Stimulated activated CD4-positive, alpha-beta T cell treated with anti-CD3 and anti-CD28 coated beads, Interleukin-4, amount 100 ng/mL, for 1 hour (primary cell): ENCODE measurements at regions not wholly inside any gene's neighbourhood (a gene's known extent, or its start where the extent isn't known, plus 50 kb on each side); places are given as distances from the start of the nearest gene placed in this dataset.
"Not testable (repeated sequence)": the region's sequence is repeated elsewhere in the genome, so short reads cannot be mapped to it uniquely, and the experiment has no call there.

Source experiments
- DNase-seq: peaks from one replicate; pipeline ENCODE4 v3.0.0-alpha.2; 2020

DNA sequence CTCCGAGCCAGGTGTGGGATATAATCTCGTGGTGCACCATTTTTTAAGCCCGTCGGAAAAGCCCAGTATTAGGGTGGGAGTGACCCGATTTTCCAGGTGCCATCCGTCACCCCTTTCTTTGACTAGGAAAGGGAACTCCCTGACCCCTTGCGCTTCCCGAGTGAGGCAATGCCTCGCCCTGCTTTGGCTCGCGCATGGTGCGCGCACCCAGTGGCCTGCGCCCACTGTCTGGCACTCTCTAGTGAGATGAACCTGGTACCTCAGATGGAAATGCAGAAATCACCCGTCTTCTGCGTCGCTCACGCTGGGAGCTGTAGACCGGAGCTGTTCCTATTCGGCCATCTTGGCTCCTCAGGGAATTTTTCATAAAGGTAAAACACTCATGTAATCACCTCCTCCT is 63.9 kb downstream of the RWDD3 start:
- not testable (repeated sequence) for DNase-seq

DNA sequence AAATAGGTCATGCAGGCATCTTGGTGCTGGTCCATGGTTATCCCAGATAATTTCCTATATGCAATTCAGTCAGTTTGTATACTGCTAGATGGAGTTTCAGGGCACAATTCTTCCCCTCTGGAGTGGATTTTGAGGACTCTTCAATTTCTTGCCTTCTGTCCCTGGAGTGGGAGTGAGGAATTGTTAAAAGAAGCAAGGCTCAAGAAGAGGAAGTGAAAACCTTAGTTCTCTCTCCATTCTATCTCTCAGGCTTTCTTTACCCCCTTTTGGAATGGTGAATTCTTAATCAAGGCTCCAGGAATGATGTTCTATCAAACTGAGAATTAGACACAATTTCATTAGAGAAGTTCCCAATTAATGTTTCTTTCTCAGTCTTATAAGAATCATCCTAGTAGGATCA is 67.1 kb downstream of the RWDD3 start:
- DNase-seq = no peak

DNA sequence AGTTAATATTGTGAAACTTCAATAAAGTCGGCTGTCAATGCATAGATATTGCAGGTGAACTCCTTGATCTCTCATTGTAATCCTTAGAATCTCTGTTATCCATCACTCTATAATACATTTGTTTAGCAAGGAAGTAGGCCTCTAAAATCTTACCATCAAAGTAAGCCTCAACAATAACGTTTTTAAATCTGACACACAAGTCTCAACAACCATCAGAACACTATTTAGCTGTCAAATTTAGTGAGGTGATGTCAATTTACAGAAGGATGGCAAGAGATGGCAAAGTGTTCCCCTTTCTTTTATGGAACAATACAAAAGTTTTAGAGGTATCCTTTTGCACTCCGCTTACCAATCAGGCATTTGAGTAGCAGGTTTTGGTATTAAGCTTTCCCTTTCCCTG is 67.6 kb downstream of the RWDD3 start:
- DNase-seq = no peak

- no peak for DNase-seq
Observed at GRCh38 chr1:95304803-95305202, 70.8 kb downstream of the RWDD3 start.

DNA sequence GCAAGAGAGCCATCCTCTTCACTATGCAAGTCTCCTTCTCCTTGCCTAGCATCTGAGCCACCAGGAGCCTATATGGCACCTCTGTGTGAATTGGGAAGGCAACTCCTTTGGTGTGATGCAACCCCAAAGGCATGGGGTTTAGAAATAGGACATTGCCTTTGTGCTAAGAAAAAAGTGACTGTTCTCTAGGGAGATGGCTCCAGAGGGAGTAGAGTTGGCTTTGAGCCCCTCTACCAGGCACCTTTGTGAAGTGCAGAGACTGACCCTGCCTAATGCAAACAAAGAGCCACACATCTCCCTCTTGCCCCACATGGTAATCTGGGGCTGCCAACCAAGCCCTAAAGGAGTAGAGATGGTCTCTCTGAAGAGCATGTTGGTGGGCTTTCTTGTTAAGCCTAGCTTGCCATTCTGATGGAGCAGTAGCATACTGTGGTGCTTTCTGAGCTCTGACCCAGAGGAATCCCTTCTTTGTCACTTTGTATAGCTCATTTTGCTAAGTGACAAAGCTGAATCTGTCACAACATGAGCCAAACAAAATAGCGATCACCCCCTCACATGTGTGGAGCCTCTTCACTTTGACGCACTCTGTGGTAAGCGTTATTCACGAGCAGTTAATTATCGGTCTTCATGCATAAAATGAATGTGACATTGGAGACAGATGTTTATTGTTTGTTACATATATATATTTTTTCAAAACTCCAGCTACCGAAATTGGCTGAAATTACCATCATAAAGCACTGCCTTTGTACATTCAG is 74.4 kb downstream of the RWDD3 start:
- DNase-seq = no peak

- no peak for DNase-seq
Observed at GRCh38 chr1:95309031-95309471, 75.0 kb downstream of the RWDD3 start.

DNA sequence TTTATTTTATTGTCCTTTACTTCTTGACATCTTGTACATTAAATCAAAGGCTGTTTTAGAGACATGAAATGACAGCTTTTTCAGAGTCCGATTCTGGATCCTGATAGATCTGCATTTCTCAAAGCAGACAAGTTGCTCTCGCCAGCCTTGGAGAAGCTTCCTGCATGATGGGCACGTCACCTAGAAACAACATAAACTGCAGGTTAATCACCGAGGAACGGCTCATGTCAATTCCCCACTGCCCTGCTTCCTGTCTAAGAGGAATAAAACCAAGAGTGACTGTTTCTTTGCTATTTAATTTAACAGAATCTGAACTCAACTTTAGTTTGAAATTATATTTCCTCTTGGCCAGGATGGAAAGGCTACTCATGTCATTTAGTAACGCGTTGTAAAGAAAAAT is 77.0 kb downstream of the RWDD3 start:
- DNase-seq = no peak

DNA sequence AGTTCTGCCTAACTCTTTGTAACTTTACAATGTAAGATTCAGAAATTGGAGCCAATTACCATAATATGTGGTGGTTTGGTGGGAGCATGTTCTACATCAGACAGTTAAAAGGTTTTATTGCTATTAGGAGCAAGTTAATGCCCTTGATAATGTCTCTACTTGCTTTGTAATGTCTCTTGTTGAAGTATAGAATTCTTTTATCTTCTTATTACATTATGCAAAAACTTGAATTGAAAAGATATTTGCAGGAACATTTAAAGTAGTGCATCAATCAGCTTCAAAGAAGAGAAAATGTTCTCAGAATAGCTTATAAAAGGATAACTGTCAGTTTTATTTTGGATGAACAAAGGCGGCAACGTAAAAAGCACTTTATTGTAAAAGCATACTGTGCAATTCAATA is 77.8 kb downstream of the RWDD3 start:
- no peak for DNase-seq

GRCh38 chr1:95312181-95312580 is 78.2 kb downstream of the RWDD3 start:
- DNase-seq = no peak

GRCh38 chr1:95313527-95313926 is 79.5 kb downstream of the RWDD3 start:
- no peak for DNase-seq

DNA sequence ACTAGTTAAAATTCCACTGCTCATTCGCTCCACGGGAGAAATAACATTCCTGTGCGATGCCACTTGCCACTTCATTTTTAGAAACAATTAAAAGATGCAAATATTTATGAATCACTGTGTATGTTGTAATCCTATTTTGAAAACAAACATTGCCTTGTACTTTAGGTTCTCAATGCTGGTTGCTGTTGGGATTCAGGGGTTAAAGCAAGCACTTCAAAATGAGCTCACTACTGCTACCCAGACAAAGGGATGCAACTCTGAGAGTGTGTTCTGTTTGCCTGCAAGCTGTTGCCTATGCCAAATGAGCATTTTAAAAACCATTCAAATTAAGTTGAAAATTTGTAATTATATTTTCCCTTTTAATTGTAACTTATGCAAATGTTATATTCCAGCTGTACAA is 87.5 kb downstream of the RWDD3 start:
- DNase-seq = no peak

DNA sequence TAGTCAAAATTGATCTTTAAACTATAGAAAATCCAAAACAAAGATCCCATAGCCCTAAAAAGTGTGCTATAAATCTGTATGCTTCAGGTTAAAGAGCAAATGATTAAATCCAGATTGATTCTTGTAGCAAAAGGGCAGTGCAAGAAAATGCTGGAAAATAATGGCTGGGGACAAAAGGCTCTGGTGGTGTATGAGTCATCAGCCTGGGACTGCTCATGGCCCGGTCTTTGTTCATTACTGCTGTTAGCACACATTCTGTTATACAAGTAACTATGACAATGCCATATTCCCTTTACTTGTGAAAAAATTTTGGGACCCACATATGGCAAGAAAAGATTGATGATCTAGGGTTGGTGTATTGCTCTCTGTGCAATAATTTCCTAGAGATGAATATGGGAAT is 89.1 kb downstream of the RWDD3 start:
- no peak for DNase-seq

DNA sequence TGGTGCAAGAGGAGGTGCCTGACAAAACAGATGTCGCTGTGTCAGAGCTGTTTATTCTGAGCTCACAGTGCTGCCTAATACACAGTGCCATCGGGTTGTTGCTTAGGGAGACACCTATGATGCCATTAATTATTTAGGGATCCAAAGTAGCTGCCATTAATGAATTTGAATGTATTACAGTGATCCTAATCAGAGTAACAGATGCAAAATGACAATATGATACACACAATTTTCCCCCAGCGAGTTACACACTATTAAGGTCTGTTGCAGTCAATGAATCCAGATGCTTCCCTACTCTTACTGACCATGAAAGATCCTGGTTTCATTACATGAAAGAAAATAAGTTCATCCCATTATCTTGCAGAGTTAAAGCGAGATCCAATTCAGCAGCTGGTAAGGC is 91.3 kb downstream of the RWDD3 start:
- no peak for DNase-seq

DNA sequence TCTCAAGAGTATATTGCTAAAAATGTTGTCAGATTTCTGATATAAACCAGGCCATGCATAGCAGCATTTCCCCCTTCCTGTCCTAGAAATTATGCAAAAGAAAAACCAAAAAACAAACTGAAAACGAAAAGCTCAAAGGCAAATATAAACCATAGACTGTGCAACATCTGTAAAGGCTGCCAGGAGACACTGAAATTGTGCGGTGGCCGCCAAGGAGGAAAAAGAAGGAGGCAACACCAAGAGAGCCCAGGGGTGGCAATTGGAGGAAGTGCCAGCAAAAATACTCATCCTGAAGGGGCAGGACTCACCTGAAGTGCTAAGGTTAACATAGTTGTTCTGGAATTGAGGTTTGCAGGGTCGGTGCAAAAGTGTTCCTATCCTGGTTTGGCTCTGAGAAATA is 92.0 kb downstream of the RWDD3 start:
- DNase-seq = no peak

- no peak for DNase-seq
Observed at GRCh38 chr1:95332754-95333153, 98.7 kb downstream of the RWDD3 start.

GRCh38 chr1:95339377-95339776 is 105.4 kb downstream of the RWDD3 start:
- DNase-seq = no peak

GRCh38 chr1:95340061-95340460 is 106.1 kb downstream of the RWDD3 start:
- no peak for DNase-seq

DNA sequence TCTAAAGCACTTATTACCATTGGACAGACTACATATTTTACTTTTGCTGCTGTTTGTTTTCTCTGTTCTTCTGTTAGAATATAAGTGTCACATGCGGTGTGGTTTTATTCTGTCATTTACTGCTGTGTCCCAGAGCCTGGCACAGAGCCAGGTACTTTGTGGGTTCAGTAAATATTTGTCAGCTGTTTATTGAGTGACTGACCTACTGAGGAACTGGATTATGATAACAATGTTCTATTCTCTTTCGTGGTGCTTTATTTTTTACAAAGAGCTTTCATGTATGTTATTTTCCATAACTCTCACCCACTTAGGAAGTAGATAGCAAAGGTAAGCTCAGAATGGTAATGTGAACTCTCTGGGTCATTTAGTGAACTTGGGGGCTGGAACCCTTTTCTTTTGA is 118.8 kb downstream of the RWDD3 start:
- DNase-seq = no peak

DNA sequence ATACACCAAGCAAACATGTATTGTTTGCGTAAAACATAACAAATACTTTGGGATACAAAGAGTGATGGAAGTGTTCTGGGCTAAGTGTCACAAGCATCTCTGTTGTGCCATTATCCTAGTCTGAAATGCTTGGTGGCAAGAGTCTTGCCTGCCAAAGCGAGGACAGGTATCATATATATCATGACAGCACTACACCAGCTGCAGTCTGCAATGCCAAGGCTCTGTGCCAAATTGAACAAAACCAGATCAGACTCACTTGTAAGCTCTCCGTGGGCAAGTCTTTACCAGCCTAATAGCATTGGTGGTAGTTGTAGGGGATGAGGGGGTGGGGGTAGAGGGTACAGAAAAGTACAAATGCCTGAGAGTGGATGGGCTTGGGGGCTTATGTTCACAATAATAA is 119.2 kb downstream of the RWDD3 start:
- DNase-seq = no peak

GRCh38 chr1:95364546-95364945 is 130.5 kb downstream of the RWDD3 start:
- DNase-seq = no peak

DNA sequence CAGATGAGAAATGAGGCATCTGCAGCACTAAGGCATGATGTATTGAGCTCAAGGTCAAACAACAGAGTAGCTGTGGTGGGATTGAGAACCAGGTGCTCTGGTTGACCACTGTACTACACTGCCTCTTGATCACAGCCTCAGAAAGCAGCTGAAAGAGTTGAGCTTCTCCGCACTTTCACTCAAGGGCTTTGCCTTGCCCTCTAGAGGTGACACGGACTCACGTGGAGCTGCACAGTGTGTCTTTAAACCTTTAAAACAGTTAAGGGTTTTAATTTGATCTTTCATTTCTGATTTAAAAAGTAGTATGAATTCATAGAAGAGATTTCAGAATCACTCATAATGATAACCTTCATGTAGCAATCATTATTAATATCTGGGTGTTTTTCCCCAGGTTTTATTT is 132.5 kb downstream of the RWDD3 start:
- DNase-seq = no peak

DNA sequence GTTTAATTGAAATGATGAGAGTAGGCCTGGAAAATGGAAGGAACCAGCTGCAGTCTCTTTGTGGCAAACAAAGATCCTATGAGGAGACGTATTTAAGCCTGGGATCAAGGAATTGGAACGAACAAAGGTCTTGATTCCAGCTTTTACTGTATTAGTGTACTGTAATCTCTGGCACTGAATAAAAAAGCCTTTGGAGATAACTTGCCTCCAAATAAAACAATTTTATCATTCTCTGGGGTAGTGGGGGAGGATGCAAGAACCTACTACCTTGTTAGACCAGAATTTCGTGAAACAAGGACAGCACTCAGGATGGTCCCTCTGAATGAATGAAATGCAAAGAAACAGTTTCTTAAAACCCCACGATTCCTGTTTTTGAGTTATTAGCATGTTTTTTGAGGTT is 134.2 kb downstream of the RWDD3 start:
- DNase-seq = no peak

- DNase-seq = no peak
Observed at GRCh38 chr1:95369985-95370690, 136.1 kb downstream of the RWDD3 start.

DNA sequence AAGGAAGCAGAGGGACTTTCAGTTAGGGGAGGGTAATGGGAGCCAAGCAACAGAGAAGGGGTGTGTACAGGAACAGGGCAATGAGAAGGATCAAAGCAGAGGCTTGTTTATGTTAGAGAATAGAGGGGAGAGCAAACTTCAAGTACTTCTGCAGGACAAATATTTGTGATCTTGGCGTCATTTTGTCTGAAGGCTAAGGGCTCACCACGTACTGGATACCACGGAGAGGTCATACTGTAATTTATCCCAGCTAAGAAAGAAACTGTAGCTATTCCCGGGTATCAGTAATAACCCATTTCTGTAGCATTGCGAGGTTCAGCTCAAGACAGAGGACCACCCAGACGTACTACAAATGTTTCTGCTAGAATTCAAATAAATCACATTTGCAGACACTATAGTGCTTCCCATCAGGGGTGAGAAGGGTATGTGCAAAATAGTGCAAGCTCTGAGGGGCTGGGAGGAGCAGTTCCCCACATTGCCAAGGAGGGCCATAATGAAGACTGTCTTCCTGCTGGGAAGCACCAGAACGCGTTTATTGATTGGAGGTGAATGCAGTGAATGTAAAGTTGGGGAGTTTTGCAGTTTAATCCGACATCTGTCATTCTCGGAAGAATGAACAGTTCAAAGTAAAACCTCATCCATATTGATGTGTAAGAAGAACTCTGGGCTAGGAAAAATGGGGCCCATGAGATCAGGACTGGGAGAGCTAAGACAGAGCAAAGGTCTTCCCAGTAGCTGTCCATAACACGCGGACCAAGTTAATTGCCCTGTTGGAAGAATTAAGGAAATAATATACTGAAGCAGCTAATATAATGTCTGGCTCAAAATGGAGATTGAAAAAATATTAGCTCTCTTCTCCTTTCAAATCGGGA is 136.9 kb downstream of the RWDD3 start:
- DNase-seq = no peak
